Large intestine (tissue), 3 donors: ENCODE measurements at regions not wholly inside any gene's neighbourhood (a gene's known extent, or its start where the extent isn't known, plus 50 kb on each side); places are given as distances from the start of the nearest gene placed in this dataset.

Experiments used
- DNase-seq, 2 donors: peaks; one replicate each; pipeline versions ENCODE4 v3.0.0 to v3.0.0-alpha.2; 2013
- H3K27ac ChIP-seq: one replicate; pipeline ENCODE4 v1.5.1; 2013; ENCODE audit warnings: low read length
- H3K27me3 ChIP-seq: 2 replicates; pipeline ENCODE4 v1.6.1; 2013; ENCODE audit warnings: low read length; ENCODE audit not compliant: control insufficient read depth, insufficient read depth
- H3K36me3 ChIP-seq: 2 replicates; pipeline ENCODE4 v1.6.1; 2013; ENCODE audit warnings: low read length; ENCODE audit not compliant: control insufficient read depth, insufficient read depth
- H3K4me1 ChIP-seq: one replicate; pipeline ENCODE4 v1.6.1; 2013; ENCODE audit warnings: low read length; ENCODE audit not compliant: control insufficient read depth, insufficient read depth
- H3K4me3 ChIP-seq: one replicate; pipeline ENCODE4 v1.5.1; 2013; ENCODE audit warnings: low read length
- H3K9me3 ChIP-seq: one replicate; pipeline ENCODE4 v1.6.1; 2013; ENCODE audit warnings: mild to moderate bottlenecking, low read depth, low read length, moderate library complexity; ENCODE audit not compliant: control insufficient read depth
- WGBS: methylation state at CpG from one replicate; pipeline ENCODE4 v1.1.5; 2013; ENCODE audit warnings: low lambda C conversion rate; ENCODE audit not compliant: insufficient coverage; 5-methylcytosine and 5-hydroxymethylcytosine counted together

DNA sequence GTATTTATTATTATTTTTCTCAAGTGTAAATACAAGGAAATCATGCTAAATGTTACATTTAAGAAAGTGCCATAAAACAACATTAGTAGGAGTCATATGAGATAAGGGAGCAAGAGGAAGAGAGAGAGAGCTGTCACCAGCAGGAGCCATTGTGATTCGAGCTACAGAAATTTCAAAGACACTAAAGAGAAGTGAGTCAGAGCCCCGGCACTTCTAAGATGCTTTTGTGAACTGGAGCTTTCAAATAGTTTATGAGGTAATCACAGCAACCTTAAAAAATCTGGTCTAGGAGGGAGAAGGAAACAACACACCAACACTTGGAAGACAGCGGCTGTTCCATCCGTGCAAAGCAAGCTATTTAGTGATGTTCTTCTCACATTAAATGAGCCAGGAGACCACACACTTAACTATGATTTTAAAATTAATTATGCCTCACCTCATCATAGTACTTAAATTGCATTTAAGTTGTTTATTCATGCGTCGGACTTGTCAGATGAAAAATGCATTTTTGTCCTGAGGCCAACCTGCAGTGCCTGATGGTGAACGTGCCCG, 382.7 kb upstream of the SALL3 start:
- Histone ChIP-seq H3K36me3 (no peaks in the 10 kb centered on the region), H3K4me3 (no peak overlapping the region), H3K4me1 (no peaks in the 10 kb centered on the region), H3K9me3 (no peaks in the 10 kb centered on the region), H3K27ac (no peak overlapping the region), H3K27me3 (no peaks in the 10 kb centered on the region)
- DNase-seq = no peak
- WGBS = no CpG with 5 or more reads among the region's 8 CpGs

DNA sequence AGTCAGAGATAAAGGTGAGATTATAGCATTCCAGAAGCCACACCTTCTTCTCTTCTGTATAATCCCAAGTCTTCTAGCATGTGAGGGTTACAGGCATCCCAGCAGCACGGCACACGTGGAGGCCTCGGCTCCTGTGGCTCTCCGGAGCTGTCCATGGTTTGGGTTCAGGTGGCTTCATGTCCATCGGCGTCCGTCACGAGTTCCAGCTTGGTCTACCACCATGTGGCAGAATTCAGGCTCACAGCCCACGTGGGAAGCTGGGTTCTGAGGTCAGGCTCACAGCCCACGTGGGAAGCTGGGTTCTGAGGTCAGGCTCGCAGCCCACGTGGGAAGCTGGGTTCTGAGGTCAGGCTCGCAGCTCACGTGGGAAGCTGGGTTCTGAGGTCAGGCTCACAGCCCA, 378.3 kb upstream of the SALL3 start:
- no peaks in the 10 kb centered on the region for H3K27me3 ChIP-seq
- no peak for DNase-seq
- WGBS = no CpG with 5 or more reads among the region's 14 CpGs
- H3K4me3 ChIP-seq = no peak overlapping the region
- H3K36me3 ChIP-seq = no peaks in the 10 kb centered on the region
- H3K4me1 ChIP-seq = no peaks in the 10 kb centered on the region
- H3K9me3 ChIP-seq = peaks cover 21% of the 10 kb centered on the region
- H3K27ac ChIP-seq = no peak overlapping the region

DNA sequence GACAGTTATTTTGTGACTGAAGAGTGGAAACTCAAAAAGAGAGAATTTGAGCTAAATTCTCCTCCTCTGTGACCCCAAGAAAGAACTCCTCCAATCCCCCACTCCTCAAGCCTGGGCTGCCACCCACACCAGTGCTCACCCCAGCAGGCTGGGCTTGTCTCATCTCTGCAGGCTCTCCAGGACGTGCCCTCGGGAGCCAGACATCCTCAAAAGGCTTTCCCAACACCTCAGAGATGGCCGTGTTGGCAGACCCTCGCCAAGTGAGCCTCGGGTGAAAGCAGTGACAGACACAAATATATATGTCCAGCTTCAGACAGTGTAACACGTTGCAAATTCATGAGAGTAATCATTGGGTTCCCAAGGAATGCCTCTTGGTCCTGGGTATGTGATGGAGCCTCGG, 377.7 kb upstream of the SALL3 start:
- Histone ChIP-seq H3K4me1 (no peaks in the 10 kb centered on the region), H3K9me3 (peaks cover 27% of the 10 kb centered on the region), H3K4me3 (no peak overlapping the region), H3K27me3 (no peaks in the 10 kb centered on the region), H3K27ac (no peak overlapping the region), H3K36me3 (no peaks in the 10 kb centered on the region)
- WGBS = no CpG with 5 or more reads among the region's 7 CpGs
- no peak for DNase-seq

DNA sequence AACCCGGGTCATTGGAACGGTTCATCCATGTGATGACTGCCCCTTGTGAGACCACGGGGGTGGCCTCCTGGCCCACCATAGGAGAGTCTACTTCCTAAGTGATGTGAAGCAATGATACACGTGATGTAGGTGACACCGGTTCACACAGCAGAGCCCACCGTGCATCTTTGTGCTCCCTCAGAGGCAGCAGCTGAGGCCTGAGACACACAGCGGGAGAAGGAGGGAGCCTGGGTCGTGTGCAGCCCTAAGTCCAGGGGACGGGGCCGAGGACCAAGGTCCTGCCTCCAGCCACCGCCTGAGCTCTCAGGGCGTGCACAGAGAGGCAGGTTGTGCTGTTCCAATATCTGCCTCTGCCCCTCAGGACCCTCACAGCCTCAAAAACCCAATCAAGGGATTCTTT, 377.2 kb upstream of the SALL3 start:
- DNase-seq = no peak
- Histone ChIP-seq H3K36me3 (no peaks in the 10 kb centered on the region), H3K27ac (no peak overlapping the region), H3K27me3 (no peaks in the 10 kb centered on the region), H3K4me1 (no peaks in the 10 kb centered on the region), H3K4me3 (no peak overlapping the region), H3K9me3 (peaks cover 27% of the 10 kb centered on the region)
- no CpG with 5 or more reads among the region's 12 CpGs for WGBS

DNA sequence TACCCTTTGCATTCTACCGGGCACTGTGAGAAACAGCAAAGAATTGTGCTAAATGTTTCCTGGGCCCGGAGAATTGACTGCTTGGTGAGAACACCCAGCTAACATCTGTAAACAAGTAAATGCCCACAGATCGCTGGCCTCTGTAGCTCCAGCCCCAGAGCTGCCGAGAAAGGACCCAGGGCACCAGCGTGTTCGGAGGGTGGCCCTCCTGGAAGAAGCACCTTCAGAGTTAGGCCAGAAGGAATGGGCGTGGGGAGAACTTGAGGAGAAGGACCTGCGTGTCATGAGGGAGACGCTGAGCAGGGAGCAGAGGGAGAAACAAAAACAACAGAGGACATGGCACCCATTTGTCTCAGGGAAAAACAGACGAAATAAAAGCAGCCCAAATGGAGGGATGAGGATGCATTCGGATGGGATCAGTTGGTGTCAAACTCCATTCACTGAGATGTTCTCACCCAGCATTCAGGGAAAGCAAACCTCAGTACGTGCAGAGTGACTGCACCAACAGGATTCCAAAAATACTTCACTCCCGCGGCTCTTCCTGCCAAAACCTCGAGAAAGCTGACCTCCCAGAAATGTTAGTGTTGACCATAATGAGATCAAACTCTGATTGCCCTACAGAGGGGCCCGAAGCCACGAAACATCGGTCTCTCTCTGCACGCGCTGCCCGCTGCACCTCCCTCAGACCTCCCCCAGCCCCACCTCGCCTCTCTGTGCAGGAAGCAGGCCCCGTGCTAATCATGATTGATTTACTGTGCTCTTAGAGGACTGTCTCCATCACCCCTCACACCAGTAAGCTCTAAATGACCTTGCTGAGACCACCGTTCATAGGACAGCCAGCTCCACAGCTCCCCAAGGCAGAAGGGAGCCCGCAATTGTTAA, 376.3 kb upstream of the SALL3 start:
- H3K4me1 ChIP-seq = no peaks in the 10 kb centered on the region
- no peak overlapping the region for H3K27ac ChIP-seq
- no peaks in the 10 kb centered on the region for H3K27me3 ChIP-seq
- no peak overlapping the region for H3K4me3 ChIP-seq
- peak in 1 of 2 donors; percentile 7 for DNase-seq
- 84% methylated on average over 3 of the region's 25 CpGs for WGBS
- peaks cover 27% of the 10 kb centered on the region for H3K9me3 ChIP-seq
- no peaks in the 10 kb centered on the region for H3K36me3 ChIP-seq

DNA sequence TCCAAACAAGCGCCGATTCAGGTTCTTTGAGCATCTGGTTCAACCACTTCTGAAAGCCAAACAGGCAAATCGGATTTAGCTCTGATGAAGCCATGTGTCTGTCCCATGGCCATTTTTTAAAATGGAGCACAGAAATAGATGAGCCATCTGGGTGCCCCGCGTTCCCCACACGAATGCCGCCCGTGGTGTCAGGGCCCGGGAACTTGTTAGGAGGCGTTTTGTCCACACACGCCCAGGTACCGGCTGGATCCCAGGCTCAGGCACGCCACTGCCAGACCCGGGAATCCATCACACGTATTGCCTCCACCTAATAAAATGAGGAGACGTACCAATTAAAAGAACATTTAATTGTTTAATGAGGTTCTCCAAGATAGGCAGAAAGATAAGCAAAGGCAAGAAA, 374.4 kb upstream of the SALL3 start:
- Histone ChIP-seq H3K9me3 (peaks cover 27% of the 10 kb centered on the region), H3K4me1 (no peaks in the 10 kb centered on the region), H3K27ac (no peak overlapping the region), H3K4me3 (no peak overlapping the region), H3K36me3 (no peaks in the 10 kb centered on the region), H3K27me3 (no peaks in the 10 kb centered on the region)
- no CpG with 5 or more reads among the region's 16 CpGs for WGBS
- no peak for DNase-seq

DNA sequence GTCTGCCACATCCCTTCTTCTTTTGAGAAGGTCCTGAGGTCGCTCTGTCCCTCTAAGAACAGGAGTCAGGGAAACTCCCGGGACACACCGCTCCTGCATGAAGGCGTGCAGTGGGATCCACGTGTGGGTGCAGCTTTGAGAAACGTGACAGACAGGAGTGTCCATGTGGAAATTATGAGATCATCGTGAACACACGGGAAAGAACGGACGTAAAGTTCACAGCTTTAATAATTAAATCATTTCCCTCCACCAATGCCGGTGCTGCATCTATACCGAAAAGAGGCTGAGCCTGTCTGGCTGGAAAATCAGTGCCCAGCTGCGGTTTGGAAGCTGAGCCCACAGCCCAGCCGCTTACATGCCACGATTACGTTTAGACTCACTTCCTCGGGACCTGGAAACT, 372.4 kb upstream of the SALL3 start:
- Histone ChIP-seq H3K9me3 (peaks cover 31% of the 10 kb centered on the region), H3K4me1 (no peaks in the 10 kb centered on the region), H3K4me3 (no peak overlapping the region), H3K36me3 (no peaks in the 10 kb centered on the region), H3K27ac (no peak overlapping the region), H3K27me3 (no peaks in the 10 kb centered on the region)
- DNase-seq = no peak
- 88% methylated on average over 5 of the region's 17 CpGs for WGBS

DNA sequence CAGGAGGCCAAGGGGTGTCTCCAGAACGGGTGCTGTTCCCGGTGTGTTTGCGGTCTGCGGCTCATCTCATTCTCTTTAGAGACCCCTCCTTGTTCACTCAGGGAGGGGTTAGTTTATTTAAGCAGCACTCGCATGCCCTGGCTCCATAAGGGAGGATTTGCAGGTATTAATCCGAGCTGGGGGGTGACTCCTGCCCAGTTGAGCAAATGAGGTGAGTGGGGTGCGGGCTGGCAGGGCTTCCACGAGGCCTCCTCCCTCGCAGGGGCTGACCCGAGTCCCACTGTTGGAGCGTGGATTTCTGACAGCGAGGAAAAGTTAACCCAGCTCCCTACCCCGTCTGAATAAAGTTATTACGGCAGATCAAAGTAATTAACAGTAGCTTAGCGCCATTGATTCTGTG, 371.8 kb upstream of the SALL3 start:
- no peak overlapping the region for H3K27ac ChIP-seq
- no peaks in the 10 kb centered on the region for H3K36me3 ChIP-seq
- no CpG with 5 or more reads among the region's 15 CpGs for WGBS

DNA sequence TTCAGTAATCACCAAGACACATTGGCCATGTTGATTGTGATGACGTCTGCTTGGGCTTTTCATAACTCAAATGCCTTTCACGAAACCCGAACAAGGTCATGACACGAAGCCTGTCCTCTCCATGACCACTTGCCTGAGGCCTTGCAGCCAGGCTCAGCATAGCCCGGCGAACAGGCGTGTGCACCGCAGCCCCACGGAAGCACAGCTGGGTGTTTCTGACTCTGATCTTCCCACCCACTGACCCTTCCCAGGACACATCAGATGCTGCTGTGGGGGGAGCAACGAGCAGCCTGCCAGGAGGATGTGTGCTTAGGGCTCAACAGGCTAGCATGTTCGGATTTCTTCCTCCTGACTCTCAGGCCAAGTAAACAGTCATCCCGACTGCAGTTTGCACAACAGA, 369.4 kb upstream of the SALL3 start:
- Histone ChIP-seq H3K36me3 (no peaks in the 10 kb centered on the region), H3K4me1 (no peaks in the 10 kb centered on the region), H3K9me3 (peaks cover 20% of the 10 kb centered on the region), H3K27ac (no peak overlapping the region), H3K27me3 (no peaks in the 10 kb centered on the region), H3K4me3 (no peak overlapping the region)
- no peak for DNase-seq
- WGBS = 100% methylated on average over 1 of the region's 12 CpGs

More for the DNA sequence above, 371.8 kb upstream of the SALL3 start:
- Histone ChIP-seq H3K27me3 (no peaks in the 10 kb centered on the region), H3K4me3 (no peak overlapping the region), H3K9me3 (peaks cover 27% of the 10 kb centered on the region), H3K4me1 (no peaks in the 10 kb centered on the region)
- DNase-seq = no peak

DNA sequence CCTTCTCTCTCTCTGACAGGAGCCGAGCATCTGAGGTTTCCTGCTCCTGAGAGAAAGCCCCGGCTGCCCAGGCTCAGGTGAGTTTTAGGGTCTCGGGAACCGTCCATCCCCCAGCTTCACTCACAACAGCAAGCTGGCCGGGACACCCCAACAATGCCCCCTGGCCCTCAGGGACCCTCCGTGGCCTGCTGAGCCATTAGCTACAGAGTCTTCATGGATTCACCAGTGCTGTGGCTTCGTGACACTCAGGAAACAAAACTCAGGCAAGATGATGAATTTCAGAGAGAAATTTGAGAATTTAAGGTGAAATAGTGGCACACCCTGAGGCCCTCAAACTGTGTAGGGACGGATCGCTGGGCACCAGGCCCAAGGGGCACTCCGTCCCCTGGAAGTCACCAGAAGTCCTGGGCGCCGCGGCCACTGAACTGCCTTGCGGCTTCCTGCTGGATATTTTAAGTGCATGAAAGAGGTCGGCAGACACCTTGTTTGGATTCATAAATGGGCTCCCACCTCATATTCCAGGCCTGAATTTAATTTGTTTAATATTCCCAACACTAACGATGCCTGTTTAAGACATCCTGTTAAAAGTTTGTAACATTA, 368.3 kb upstream of the SALL3 start:
- no peak overlapping the region for H3K27ac ChIP-seq
- no CpG with 5 or more reads among the region's 16 CpGs for WGBS
- H3K9me3 ChIP-seq = peaks cover 11% of the 10 kb centered on the region
- no peak overlapping the region for H3K4me3 ChIP-seq
- H3K27me3 ChIP-seq = no peaks in the 10 kb centered on the region
- H3K36me3 ChIP-seq = no peaks in the 10 kb centered on the region
- no peak for DNase-seq
- no peaks in the 10 kb centered on the region for H3K4me1 ChIP-seq
